ENCODE measurements at regions not wholly inside any gene's neighbourhood (a gene's known extent, or its start where the extent isn't known, plus 50 kb on each side); places are given as distances from the start of the nearest gene placed in this dataset.

GRCh38 chr10:78473006-78473405, 439.3 kb downstream of the RPS24 start:
- TF ChIP-seq, protein P1, sequence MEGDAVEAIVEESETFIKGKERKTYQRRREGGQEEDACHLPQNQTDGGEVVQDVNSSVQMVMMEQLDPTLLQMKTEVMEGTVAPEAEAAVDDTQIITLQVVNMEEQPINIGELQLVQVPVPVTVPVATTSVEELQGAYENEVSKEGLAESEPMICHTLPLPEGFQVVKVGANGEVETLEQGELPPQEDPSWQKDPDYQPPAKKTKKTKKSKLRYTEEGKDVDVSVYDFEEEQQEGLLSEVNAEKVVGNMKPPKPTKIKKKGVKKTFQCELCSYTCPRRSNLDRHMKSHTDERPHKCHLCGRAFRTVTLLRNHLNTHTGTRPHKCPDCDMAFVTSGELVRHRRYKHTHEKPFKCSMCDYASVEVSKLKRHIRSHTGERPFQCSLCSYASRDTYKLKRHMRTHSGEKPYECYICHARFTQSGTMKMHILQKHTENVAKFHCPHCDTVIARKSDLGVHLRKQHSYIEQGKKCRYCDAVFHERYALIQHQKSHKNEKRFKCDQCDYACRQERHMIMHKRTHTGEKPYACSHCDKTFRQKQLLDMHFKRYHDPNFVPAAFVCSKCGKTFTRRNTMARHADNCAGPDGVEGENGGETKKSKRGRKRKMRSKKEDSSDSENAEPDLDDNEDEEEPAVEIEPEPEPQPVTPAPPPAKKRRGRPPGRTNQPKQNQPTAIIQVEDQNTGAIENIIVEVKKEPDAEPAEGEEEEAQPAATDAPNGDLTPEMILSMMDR (IDR thresholded peaks at IDR 0.05): no peak
- TF ChIP-seq POLR2A (IDR thresholded peaks at IDR 0.05): no peak
- TF ChIP-seq EP300 (IDR thresholded peaks at IDR 0.05): no peak
- TF ChIP-seq POLR2AphosphoS5 (IDR thresholded peaks at IDR 0.05): no peak
